ENCODE measurements at regions not wholly inside any gene's neighbourhood (a gene's known extent, or its start where the extent isn't known, plus 50 kb on each side); places are given as distances from the start of the nearest gene placed in this dataset.

- intact Hi-C loops (cut with DNase I, micrococcal nuclease), result no loop called here
- Histone ChIP-seq H3K27me3 (ENCODE audit: control insufficient read depth in 1 of 2, insufficient read depth in 2 of 2, low read length in 2 of 2) (no peaks in the 10 kb centered on the region), H3K4me1 (ENCODE audit: insufficient read depth, low read length) (peaks cover 2% of the 10 kb centered on the region), H3K4me3 (ENCODE audit: low read length) (no peak overlapping the region), H3K36me3 (ENCODE audit: insufficient read depth, low read length) (no peaks in the 10 kb centered on the region), H3K9me3 (ENCODE audit: control insufficient read depth in 1 of 2, insufficient read depth in 1 of 2, low read length in 2 of 2) (no peaks in the 10 kb centered on the region), H3K27ac (ENCODE audit: low read depth in 1 of 2, low read length in 2 of 2) (no peak overlapping the region)
- no peak for DNase-seq
- H3K27me3 Mint-ChIP-seq, result peaks cover 5% of the 10 kb centered on the region
- no peaks in the 10 kb centered on the region for H3K36me3 Mint-ChIP-seq (ENCODE audit: low read depth)
- H3K9me3 Mint-ChIP-seq, result no peaks in the 10 kb centered on the region
- ChIA-PET POLR2A (no interaction called here), CTCF (no interaction called here)
- no peak for ATAC-seq (ENCODE audit: poor library complexity)
- no peak overlapping the region for H3K27ac Mint-ChIP-seq
- no peak for TF ChIP-seq CTCF (IDR thresholded peaks at IDR 0.05)
- no peaks in the 10 kb centered on the region for H3K4me1 Mint-ChIP-seq (ENCODE audit: low read depth)
- no peak overlapping the region for H3K4me3 Mint-ChIP-seq
Measured at GRCh38 chr5:173760461-173761177, 127.5 kb upstream of the CPEB4 start.

GRCh38 chr5:173761178-173761513, 127.0 kb upstream of the CPEB4 start:
- no peaks in the 10 kb centered on the region for H3K36me3 ChIP-seq (ENCODE audit: insufficient read depth, low read length)
- H3K27me3 ChIP-seq (ENCODE audit: control insufficient read depth in 1 of 2, insufficient read depth in 2 of 2, low read length in 2 of 2), result no peaks in the 10 kb centered on the region
- TF ChIP-seq CTCF (IDR thresholded peaks at IDR 0.05), result no peak
- H3K9me3 ChIP-seq (ENCODE audit: control insufficient read depth in 1 of 2, insufficient read depth in 1 of 2, low read length in 2 of 2), result no peaks in the 10 kb centered on the region
- ATAC-seq (ENCODE audit: poor library complexity) (no peak), DNase-seq (no peak)
- H3K4me1 ChIP-seq (ENCODE audit: insufficient read depth, low read length), result peaks cover 2% of the 10 kb centered on the region
- intact Hi-C loops (cut with DNase I, micrococcal nuclease), result no loop called here
- Mint-ChIP-seq H3K27me3 (peaks cover 8% of the 10 kb centered on the region), H3K4me1 (ENCODE audit: low read depth) (no peaks in the 10 kb centered on the region), H3K27ac (no peak overlapping the region), H3K36me3 (ENCODE audit: low read depth) (no peaks in the 10 kb centered on the region), H3K9me3 (no peaks in the 10 kb centered on the region), H3K4me3 (no peak overlapping the region)
- no peak overlapping the region for H3K27ac ChIP-seq (ENCODE audit: low read depth in 1 of 2, low read length in 2 of 2)
- H3K4me3 ChIP-seq (ENCODE audit: low read length), result no peak overlapping the region
- CTCF ChIA-PET, result no interaction called here
- POLR2A ChIA-PET, result no interaction called here

GRCh38 chr5:173762045-173762444, 126.1 kb upstream of the CPEB4 start:
- Mint-ChIP-seq H3K4me1 (ENCODE audit: low read depth) (no peaks in the 10 kb centered on the region), H3K27ac (no peak overlapping the region), H3K36me3 (ENCODE audit: low read depth) (no peaks in the 10 kb centered on the region), H3K4me3 (no peak overlapping the region), H3K27me3 (peaks cover 11% of the 10 kb centered on the region), H3K9me3 (no peaks in the 10 kb centered on the region)
- CTCF ChIA-PET, result no interaction called here
- no peak for ATAC-seq (ENCODE audit: poor library complexity)
- no peak for TF ChIP-seq CTCF (IDR thresholded peaks at IDR 0.05)
- no peaks in the 10 kb centered on the region for H3K9me3 ChIP-seq (ENCODE audit: control insufficient read depth in 1 of 2, insufficient read depth in 1 of 2, low read length in 2 of 2)
- H3K27me3 ChIP-seq (ENCODE audit: control insufficient read depth in 1 of 2, insufficient read depth in 2 of 2, low read length in 2 of 2), result no peaks in the 10 kb centered on the region
- intact Hi-C loops (cut with DNase I, micrococcal nuclease), result no loop called here
- no peak overlapping the region for H3K27ac ChIP-seq (ENCODE audit: low read depth in 1 of 2, low read length in 2 of 2)
- H3K4me3 ChIP-seq (ENCODE audit: low read length), result no peak overlapping the region
- no peaks in the 10 kb centered on the region for H3K36me3 ChIP-seq (ENCODE audit: insufficient read depth, low read length)
- peaks cover 2% of the 10 kb centered on the region for H3K4me1 ChIP-seq (ENCODE audit: insufficient read depth, low read length)
- POLR2A ChIA-PET, result no interaction called here
- DNase-seq, result no peak

Data from CD4-positive, alpha-beta T cell (primary cell).